IMR-90 (cell line): ENCODE measurements at regions not wholly inside any gene's neighbourhood (a gene's known extent, or its start where the extent isn't known, plus 50 kb on each side); places are given as distances from the start of the nearest gene placed in this dataset.

Experiments used
- ATAC-seq: fragments of 200-7000 bp; cut with Tn5 transposase; 2 replicates; pipeline ENCODE4 v1.9.1; 2020; ENCODE audit warnings: low read depth, mild to moderate bottlenecking, moderate library complexity
- BruUV-seq: library from RNA; stranded (reverse); fragments of 400-500 nt; replicated peaks from 2 replicates; lab custom pipeline; 2021; lab: Mats Ljungman, UMichigan
- CTCF ChIA-PET: fragments of 300-600 bp; formaldehyde crosslinking; extraction: SDS; loops from one replicate; lab custom pipeline; 2021; ENCODE audit warnings: antibody characterized with exemption; lab: Yijun Ruan, JAX
- POLR2A ChIA-PET: fragments of 300-600 bp; sonication (Branson Sonifier 250); formaldehyde crosslinking; loops from one replicate; lab custom pipeline; 2022; ENCODE audit warnings: antibody characterized with exemption; ENCODE audit not compliant: unreplicated experiment; lab: Charles Lee
- DNase-seq: peaks from one replicate; pipeline ENCODE4 v3.0.0; 2013
- H2AFZ ChIP-seq: replicated peaks from 2 replicates; pipeline ENCODE3; 2013; ENCODE audit warnings: low read length, mild to moderate bottlenecking; ENCODE audit not compliant: poor library complexity
- H2AK5ac ChIP-seq: 2 replicates; pipeline ENCODE4 v1.6.1; 2013; ENCODE audit warnings: low read depth, low read length, inconsistent platforms
- H2AK9ac ChIP-seq: replicated peaks from 2 replicates; pipeline ENCODE3; 2013; ENCODE audit warnings: mild to moderate bottlenecking, low read depth, low read length, moderate library complexity; ENCODE audit not compliant: poor library complexity
- H2BK120ac ChIP-seq: 2 replicates; pipeline ENCODE4 v1.6.1; 2013; ENCODE audit warnings: low read depth, low read length, inconsistent platforms
- H2BK15ac ChIP-seq: 3 replicates; pipeline ENCODE4 v1.6.1; 2013; ENCODE audit warnings: low read depth, low read length, inconsistent platforms
- H2BK20ac ChIP-seq: 2 replicates; pipeline ENCODE4 v1.6.1; 2013; ENCODE audit warnings: low read depth, mild to moderate bottlenecking, inconsistent platforms, low read length, moderate library complexity
- H2BK5ac ChIP-seq: 2 replicates; pipeline ENCODE4 v1.6.1; 2013; ENCODE audit warnings: mild to moderate bottlenecking, low read depth, low read length, inconsistent platforms; ENCODE audit not compliant: poor library complexity, severe bottlenecking
- H3K14ac ChIP-seq: replicated peaks from 2 replicates; pipeline ENCODE4 v1.6.1; 2013; ENCODE audit warnings: low read depth, low read length, inconsistent platforms
- H3K18ac ChIP-seq: 2 replicates; pipeline ENCODE4 v1.6.1; 2013; ENCODE audit warnings: low read depth, low read length, control low read depth
- H3K23ac ChIP-seq: 2 replicates; pipeline ENCODE4 v1.6.1; 2013; ENCODE audit warnings: low read depth, low read length, inconsistent platforms
- H3K27ac ChIP-seq: 2 replicates; pipeline ENCODE4 v1.5.1; 2013; ENCODE audit warnings: mild to moderate bottlenecking, control low read depth, low read length; ENCODE audit not compliant: insufficient read depth
- H3K27me3 ChIP-seq: 2 replicates; pipeline ENCODE4 v1.6.1; 2013; ENCODE audit warnings: low read length; ENCODE audit not compliant: control insufficient read depth, insufficient read depth
- H3K36me3 ChIP-seq: 2 replicates; pipeline ENCODE4 v1.6.1; 2013; ENCODE audit warnings: low read length, mixed read lengths; ENCODE audit not compliant: control insufficient read depth, insufficient read depth
- H3K4ac ChIP-seq: 2 replicates; pipeline ENCODE4 v1.6.1; 2013; ENCODE audit warnings: low read depth, low read length, inconsistent platforms
- H3K4me1 ChIP-seq: 2 replicates; pipeline ENCODE4 v1.6.1; 2013; ENCODE audit warnings: low read length, mixed read lengths; ENCODE audit not compliant: control insufficient read depth, insufficient read depth
- H3K4me2 ChIP-seq: 2 replicates; pipeline ENCODE4 v1.6.1; 2013; ENCODE audit warnings: low read depth, mild to moderate bottlenecking, control low read depth, low read length, moderate library complexity
- H3K4me3 ChIP-seq: 2 replicates; pipeline ENCODE4 v1.5.1; 2013; ENCODE audit warnings: low read depth, mild to moderate bottlenecking, control low read depth, low read length, moderate library complexity; ENCODE audit not compliant: insufficient read depth
- H3K56ac ChIP-seq: 2 replicates; pipeline ENCODE4 v1.6.1; 2013; ENCODE audit warnings: low read length, inconsistent platforms; ENCODE audit not compliant: insufficient read depth; ENCODE audit errors: extremely low read depth
- H3K79me1 ChIP-seq, 2 experiments: 2 replicates each; pipeline ENCODE4 v1.6.1; 2013; ENCODE audit warnings: low read length in 2 of 2, inconsistent platforms in 1 of 2, low read depth in 1 of 2
- H3K9ac ChIP-seq: 2 replicates; pipeline ENCODE4 v1.6.1; 2013; ENCODE audit warnings: low read depth, low read length, control low read depth
- H3K9me1 ChIP-seq: 2 replicates; pipeline ENCODE4 v1.6.1; 2013; ENCODE audit warnings: low read length, inconsistent platforms; ENCODE audit not compliant: insufficient read depth
- H3K9me3 ChIP-seq: 2 replicates; pipeline ENCODE4 v1.6.1; 2013; ENCODE audit warnings: low read length; ENCODE audit not compliant: control insufficient read depth, insufficient read depth
- H4K20me1 ChIP-seq: 2 replicates; pipeline ENCODE4 v1.6.1; 2013; ENCODE audit warnings: low read length, inconsistent platforms; ENCODE audit not compliant: insufficient read depth
- H4K5ac ChIP-seq: 2 replicates; pipeline ENCODE4 v1.6.1; 2013; ENCODE audit warnings: mild to moderate bottlenecking, low read depth, low read length, control low read depth
- H4K8ac ChIP-seq, 2 experiments: 2 replicates each; pipeline ENCODE4 v1.6.1; 2013; ENCODE audit warnings: low read depth in 2 of 2, low read length in 2 of 2, control low read depth in 1 of 2, inconsistent platforms in 1 of 2
- H4K91ac ChIP-seq: 2 replicates; pipeline ENCODE4 v1.6.1; 2013; ENCODE audit warnings: low read depth, low read length, inconsistent platforms; ENCODE audit not compliant: insufficient read depth
- CEBPB ChIP-seq: IDR thresholded peaks from 2 replicates; pipeline ENCODE4 v1.6.1; 2012; ENCODE audit warnings: low read depth, low read length, improper control_type of control experiment
- CHD1 ChIP-seq: IDR thresholded peaks from 2 replicates; pipeline ENCODE4 v1.6.1; 2012; ENCODE audit warnings: low read depth, low read length, improper control_type of control experiment
- CTCF ChIP-seq: conservative IDR thresholded peaks from 2 replicates; pipeline ENCODE4 v1.5.1; 2012; ENCODE audit warnings: mild to moderate bottlenecking, low read depth, low read length, improper control_type of control experiment
- ELK1 ChIP-seq: fragments of 150-350 bp; IDR thresholded peaks from 2 replicates; pipeline ENCODE4 v1.6.1; 2016; ENCODE audit warnings: low read depth, mild to moderate bottlenecking, low read length, moderate library complexity, borderline replicate concordance
- FOS ChIP-seq: fragments of 150-350 bp; IDR thresholded peaks from 2 replicates; pipeline ENCODE4 v1.6.1; 2016; ENCODE audit warnings: low read depth, low read length
- MAFK ChIP-seq: IDR thresholded peaks from 2 replicates; pipeline ENCODE4 v1.6.1; 2012; ENCODE audit warnings: low read depth, low read length, improper control_type of control experiment
- MAZ ChIP-seq: IDR thresholded peaks from 2 replicates; pipeline ENCODE4 v1.6.1; 2012; ENCODE audit warnings: low read depth, mild to moderate bottlenecking, low read length, improper control_type of control experiment, moderate library complexity, borderline replicate concordance
- MXI1 ChIP-seq: IDR thresholded peaks from 2 replicates; pipeline ENCODE4 v1.6.1; 2012; ENCODE audit warnings: low read depth, mild to moderate bottlenecking, low read length, moderate library complexity, borderline replicate concordance
- NFE2L2 ChIP-seq: fragments of 150-350 bp; IDR thresholded peaks from 2 replicates; pipeline ENCODE4 v1.6.1; 2016; ENCODE audit warnings: low read depth, mild to moderate bottlenecking, low read length
- POLR2A ChIP-seq: IDR thresholded peaks from 2 replicates; pipeline ENCODE4 v1.6.1; 2012; ENCODE audit warnings: mild to moderate bottlenecking, low read depth, low read length
- RAD21 ChIP-seq: IDR thresholded peaks from 2 replicates; pipeline ENCODE4 v1.6.1; 2012; ENCODE audit warnings: low read length, improper control_type of control experiment
- RCOR1 ChIP-seq: IDR thresholded peaks from 2 replicates; pipeline ENCODE4 v1.6.1; 2012; ENCODE audit warnings: mild to moderate bottlenecking, low read length, improper control_type of control experiment; ENCODE audit not compliant: insufficient replicate concordance
- RFX5 ChIP-seq: IDR thresholded peaks from 2 replicates; pipeline ENCODE4 v1.8.0; 2012; ENCODE audit warnings: low read depth, mild to moderate bottlenecking, low read length, moderate library complexity
- SMC3 ChIP-seq: fragments of 150-350 bp; IDR thresholded peaks from 2 replicates; pipeline ENCODE4 v1.6.1; 2016; ENCODE audit warnings: low read depth, mild to moderate bottlenecking, antibody characterized with exemption, low read length, moderate library complexity
- USF2 ChIP-seq: fragments of 150-350 bp; IDR thresholded peaks from 2 replicates; pipeline ENCODE4 v1.6.1; 2017; ENCODE audit warnings: mild to moderate bottlenecking, antibody characterized with exemption, low read length, low read depth
- WGBS, 2 experiments: methylation state at CpG; one replicate each; pipeline versions ENCODE4 v1.1.5 to v1.1.7; 2013; ENCODE audit warnings: missing lambda C conversion rate in 2 of 2; ENCODE audit not compliant: insufficient read length in 1 of 2; ENCODE audit errors: extremely low coverage in 2 of 2; 5-methylcytosine and 5-hydroxymethylcytosine counted together
- dilution Hi-C: fragments of 300-500 bp; cut with HindIII; formaldehyde crosslinking; loops from one replicate; pipeline ENCODE4 v1.14.3; 2018; ENCODE audit warnings: low sequenced_read_pairs; ENCODE audit not compliant: unreplicated experiment
- in situ Hi-C: fragments of 300-500 bp; cut with MboI; formaldehyde crosslinking; loops from 3 replicates; pipeline ENCODE4 v1.14.3; 2019; ENCODE audit warnings: low sequenced_read_pairs, inconsistent platforms, mixed read lengths
- intact Hi-C: fragments of 100-400 bp; cut with micrococcal nuclease; formaldehyde crosslinking; loops from 2 replicates; pipeline ENCODE4 v1.10.0; 2022

- Histone ChIP-seq H3K56ac (no peak overlapping the region), H3K79me1 (no peaks in the 10 kb centered on the region), H4K5ac (no peak overlapping the region), H4K91ac (no peak overlapping the region), H2BK120ac (no peak overlapping the region), H3K9ac (no peak overlapping the region), H2AFZ (peak overlapping the region; percentile 59), H3K9me1 (no peaks in the 10 kb centered on the region), H3K4ac (no peak overlapping the region), H2AK9ac (peak overlapping the region; percentile 5), H2AK5ac (no peak overlapping the region), H4K8ac (no peak overlapping the region), H3K23ac (no peak overlapping the region), H3K4me2 (no peak overlapping the region), H3K27ac (no peak overlapping the region), H3K4me3 (no peak overlapping the region), H4K20me1 (no peaks in the 10 kb centered on the region), H2BK5ac (no peak overlapping the region), H2BK15ac (no peak overlapping the region), H3K9me3 (no peaks in the 10 kb centered on the region), H3K18ac (no peak overlapping the region; the same call in 1 of the 2 replicates), H2BK20ac (no peak overlapping the region), H3K36me3 (no peaks in the 10 kb centered on the region), H3K4me1 (peaks cover 5% of the 10 kb centered on the region; the same call in 1 of the 2 replicates), H3K14ac (no peak overlapping the region), H3K27me3 (peaks cover 26% of the 10 kb centered on the region)
- BruUV-seq: no TSS peak
- WGBS, 2 experiments: no CpG with 5 or more reads among the region's 4 CpGs
- ChIA-PET POLR2A (no interaction called here), CTCF (no interaction called here)
- dilution Hi-C loops: no loop called here
- in situ Hi-C loops: loop anchor here (10.0 to 25.0 kb wide), 2 partner anchors 356 to 618 kb away; no protein-coding TSS in a partner anchor
- no peak for TF ChIP-seq CHD1
- TF ChIP-seq RFX5: no peak
- no peak for TF ChIP-seq MAFK
- TF ChIP-seq ELK1: no peak
- TF ChIP-seq NFE2L2: no peak
- TF ChIP-seq RAD21: no peak
- no peak for TF ChIP-seq RCOR1
- no peak for TF ChIP-seq CEBPB
- TF ChIP-seq MAZ: no peak
- no peak for TF ChIP-seq FOS
- no peak for TF ChIP-seq SMC3
- TF ChIP-seq CTCF: no peak
- no peak for TF ChIP-seq POLR2A
- no peak for TF ChIP-seq MXI1
- TF ChIP-seq USF2: no peak
- DNase-seq (no peak), ATAC-seq (peak; percentile 49)
- intact Hi-C loops: no loop called here
These were observed 67.5 kb upstream of the ACOT11 start for GRCh38 chr1:54480525-54480848.
